DMS 273 (cell line): ENCODE measurements at regions not wholly inside any gene's neighbourhood (a gene's known extent, or its start where the extent isn't known, plus 50 kb on each side); places are given as distances from the start of the nearest gene placed in this dataset.

Source experiments
- DNase-seq: peaks from one replicate; lab custom pipeline; 2025; ENCODE audit not compliant: unreplicated experiment; lab: John Stamatoyannopoulos, UW

GRCh38 chr9:83140061-83140460 lies 77.1 kb upstream of the RASEF start:
- no peak for DNase-seq

- no peak for DNase-seq
Measured at GRCh38 chr9:83138422-83139135, 75.6 kb upstream of the RASEF start.

DNA sequence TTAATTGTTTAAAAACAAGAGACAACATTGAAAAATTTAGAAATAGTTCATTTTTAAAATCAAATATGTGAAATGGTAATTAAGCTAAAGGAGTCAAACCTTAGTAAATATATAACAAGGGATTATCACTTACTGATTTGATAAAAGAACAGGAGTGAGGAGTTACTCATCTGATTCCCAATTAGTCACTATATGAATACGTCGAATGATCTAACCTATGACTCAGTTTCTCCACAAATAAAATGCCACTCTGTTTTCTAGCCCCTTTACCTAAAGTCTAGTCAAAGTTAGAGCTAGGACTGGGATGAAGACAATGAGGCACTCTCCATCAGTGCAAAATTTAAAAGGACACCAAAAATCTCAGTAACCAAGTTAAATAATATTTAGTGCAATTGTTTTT lies 70.4 kb upstream of the RASEF start:
- no peak for DNase-seq

DNA sequence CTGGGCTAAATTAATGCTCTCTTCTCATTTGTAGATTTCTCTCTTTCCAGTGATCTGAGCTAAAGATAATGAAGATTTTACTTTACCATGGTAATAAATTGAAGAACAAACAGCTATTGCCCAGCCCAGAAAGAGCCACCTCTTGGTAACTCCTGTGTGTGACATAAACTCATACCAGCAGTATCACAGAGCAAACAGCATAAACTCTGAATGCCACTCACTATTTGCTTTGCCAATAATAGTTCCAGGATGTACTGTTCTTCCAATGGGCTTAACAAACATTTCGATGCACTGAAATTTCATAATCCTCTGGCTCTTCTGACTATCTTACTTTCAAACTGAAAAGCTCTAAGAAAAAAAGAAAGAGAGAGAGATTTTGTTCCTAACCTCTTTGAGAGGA lies 69.8 kb upstream of the RASEF start:
- no peak for DNase-seq

DNA sequence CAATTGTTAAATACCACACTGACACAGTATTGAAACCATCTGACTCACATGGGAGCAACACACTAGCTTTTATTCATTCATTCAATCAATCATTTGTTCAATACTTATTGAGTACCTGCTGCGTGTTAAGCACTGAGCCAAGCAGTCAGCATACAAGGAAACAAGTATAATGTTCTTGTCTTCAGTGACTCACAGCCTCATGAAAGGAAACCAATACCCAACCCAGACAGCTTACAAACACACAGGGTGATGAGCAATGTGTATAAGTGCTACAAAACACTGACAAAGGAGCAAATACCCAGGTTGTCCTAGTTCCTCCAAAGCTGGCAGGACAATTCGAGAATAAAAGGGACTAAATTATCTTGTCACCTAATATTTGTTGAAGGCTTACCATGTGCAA lies 67.6 kb upstream of the RASEF start:
- no peak for DNase-seq

- DNase-seq, result no peak
Measured at GRCh38 chr9:83125671-83126070, 62.7 kb upstream of the RASEF start.

DNA sequence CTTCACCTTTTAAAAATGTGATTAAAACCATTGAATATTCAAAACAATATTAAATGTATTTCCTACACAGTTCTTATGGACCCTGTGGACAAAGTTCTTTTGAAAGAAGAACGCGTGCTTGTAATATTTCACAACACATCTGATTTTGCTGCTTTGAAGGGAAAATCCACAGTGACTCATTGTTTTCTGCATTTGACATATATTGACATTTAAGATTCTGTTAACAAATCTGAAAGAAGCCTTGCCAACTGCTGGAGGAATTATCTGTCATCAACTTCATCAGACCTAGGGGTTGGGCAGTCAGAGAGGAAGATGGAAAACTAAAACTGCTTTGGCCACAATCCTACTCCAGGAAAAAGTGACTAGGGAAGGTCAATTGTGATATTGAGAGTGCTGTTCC lies 56.9 kb upstream of the RASEF start:
- no peak for DNase-seq

- no peak for DNase-seq
Measured at GRCh38 chr9:83116026-83116425, 53.1 kb upstream of the RASEF start.

DNA sequence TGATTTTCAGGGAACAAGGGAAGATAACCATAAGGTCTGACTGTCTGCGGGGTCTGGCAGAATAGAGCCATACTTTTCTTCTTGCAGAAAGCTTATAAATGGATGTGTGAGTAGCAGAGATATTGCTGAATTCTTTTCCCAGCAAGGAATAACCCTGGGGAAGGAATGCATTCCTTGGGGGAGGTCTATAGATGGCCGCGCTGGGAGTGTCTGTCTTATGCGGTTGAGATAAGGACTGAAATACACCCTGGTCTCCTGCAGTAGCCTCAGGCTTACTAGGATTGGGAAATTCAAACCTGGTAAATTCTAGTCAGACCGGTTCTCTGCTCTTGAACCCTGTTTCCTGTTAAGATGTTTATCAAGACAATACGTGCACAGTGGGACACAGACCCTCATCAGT lies 50.5 kb upstream of the RASEF start:
- DNase-seq, result peak; percentile 5
